HL-60 (cell line): ENCODE measurements at regions not wholly inside any gene's neighbourhood (a gene's known extent, or its start where the extent isn't known, plus 50 kb on each side); places are given as distances from the start of the nearest gene placed in this dataset.
"Not testable (repeated sequence)": the region's sequence is repeated elsewhere in the genome, so short reads cannot be mapped to it uniquely, and the experiment has no call there.

ENCODE experiments used
- DNase-seq, 2 experiments: peaks; one replicate each; pipeline ENCODE4 v3.0.0-alpha.2; 2010 to 2020; ENCODE audit warnings: low read depth in 1 of 2, low spot score in 1 of 2
- H3K27ac ChIP-seq: fragments of 250-450 bp; sonication (Bioruptor Pico); replicated peaks from 2 replicates; pipeline ENCODE4 v1.5.1; 2020; ENCODE audit warnings: mild to moderate bottlenecking, moderate library complexity
- H3K27me3 ChIP-seq: fragments of 250-450 bp; sonication (Bioruptor Pico); 2 replicates; pipeline ENCODE4 v1.5.1; 2021; ENCODE audit warnings: mild to moderate bottlenecking, moderate library complexity; ENCODE audit not compliant: insufficient read depth, poor library complexity, severe bottlenecking
- H3K4me3 ChIP-seq: replicated peaks from 2 replicates; pipeline ENCODE4 v1.5.1; 2011; ENCODE audit warnings: mild to moderate bottlenecking, control low read depth, low read length; ENCODE audit not compliant: insufficient read depth
- CTCF ChIP-seq: IDR thresholded peaks from one replicate; pipeline ENCODE4 v1.5.1; 2011; ENCODE audit warnings: low read length, control low read depth, inconsistent platforms; ENCODE audit not compliant: insufficient read depth
- GABPA ChIP-seq: IDR thresholded peaks from 2 replicates; pipeline ENCODE4 v1.6.1; 2012; ENCODE audit warnings: low read depth
- POLR2AphosphoS5 ChIP-seq: IDR thresholded peaks from 2 replicates; pipeline ENCODE4 v1.6.1; 2012; ENCODE audit warnings: low read depth
- REST ChIP-seq: IDR thresholded peaks from 2 replicates; pipeline ENCODE4 v1.6.1; 2012; ENCODE audit warnings: low read depth; ENCODE audit not compliant: insufficient replicate concordance
- SPI1 ChIP-seq: IDR thresholded peaks from 2 replicates; pipeline ENCODE4 v1.6.1; 2012; ENCODE audit warnings: low read depth, mild to moderate bottlenecking, borderline replicate concordance

- TF ChIP-seq POLR2AphosphoS5 (no peak), GABPA (no peak), REST (no peak), SPI1 (no peak), CTCF (no peak)
- no peak for DNase-seq
- Histone ChIP-seq H3K27ac (no peak overlapping the region), H3K4me3 (no peak overlapping the region), H3K27me3 (no peaks in the 10 kb centered on the region)
Measured at GRCh38 chrX:79462458-79462857, 95.3 kb upstream of the ITM2A start.

DNA sequence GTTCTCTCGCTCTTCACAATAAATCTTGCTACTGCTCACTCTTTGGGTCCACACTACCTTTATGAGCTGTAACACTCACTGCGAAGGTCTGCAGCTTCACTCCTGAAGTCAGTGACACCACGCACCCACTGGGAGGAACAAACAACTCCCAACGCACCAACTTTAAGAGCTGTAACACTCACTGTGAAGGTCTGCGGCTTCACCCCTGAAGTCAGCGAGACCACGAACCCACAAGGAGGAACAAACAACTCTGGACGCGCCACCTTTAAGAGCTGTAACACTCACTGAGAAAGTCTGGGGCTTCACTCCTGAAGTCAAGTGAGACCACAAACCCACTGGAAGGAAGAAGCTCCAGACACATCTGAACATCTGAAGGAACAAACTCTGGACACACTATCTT is 89.5 kb upstream of the ITM2A start:
- H3K27ac ChIP-seq, H3K27me3 ChIP-seq, H3K4me3 ChIP-seq: not testable (repeated sequence)
- TF ChIP-seq POLR2AphosphoS5: peak; percentile 24; the same call in 1 of the 2 replicates
- DNase-seq: peak in 1 of 2 experiments; percentile 80

DNA sequence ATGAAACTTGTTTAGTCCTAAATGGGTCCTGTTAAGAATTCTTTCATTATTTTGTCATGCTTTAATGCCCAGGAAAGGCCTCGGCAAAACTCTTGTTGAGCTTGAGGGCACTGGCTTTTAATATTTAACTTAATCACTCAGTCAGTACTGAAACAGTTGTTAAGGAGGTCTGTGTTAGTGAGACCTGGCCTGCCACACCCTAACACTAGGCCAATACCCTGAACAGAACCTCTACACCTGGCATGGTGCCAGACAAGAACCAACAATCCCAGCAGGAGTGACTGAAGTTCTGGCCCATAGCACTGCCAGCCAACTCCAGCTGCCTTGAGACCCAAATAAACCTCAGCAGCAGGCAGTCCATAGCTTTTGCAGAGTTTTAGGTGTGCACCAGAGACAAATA is 85.7 kb upstream of the ITM2A start:
- DNase-seq: no peak
- Histone ChIP-seq H3K4me3 (no peak overlapping the region), H3K27ac (no peak overlapping the region), H3K27me3 (no peaks in the 10 kb centered on the region)
- no peak for TF ChIP-seq CTCF
- no peak for TF ChIP-seq REST
- TF ChIP-seq GABPA: no peak
- TF ChIP-seq SPI1: no peak
- TF ChIP-seq POLR2AphosphoS5: no peak

DNA sequence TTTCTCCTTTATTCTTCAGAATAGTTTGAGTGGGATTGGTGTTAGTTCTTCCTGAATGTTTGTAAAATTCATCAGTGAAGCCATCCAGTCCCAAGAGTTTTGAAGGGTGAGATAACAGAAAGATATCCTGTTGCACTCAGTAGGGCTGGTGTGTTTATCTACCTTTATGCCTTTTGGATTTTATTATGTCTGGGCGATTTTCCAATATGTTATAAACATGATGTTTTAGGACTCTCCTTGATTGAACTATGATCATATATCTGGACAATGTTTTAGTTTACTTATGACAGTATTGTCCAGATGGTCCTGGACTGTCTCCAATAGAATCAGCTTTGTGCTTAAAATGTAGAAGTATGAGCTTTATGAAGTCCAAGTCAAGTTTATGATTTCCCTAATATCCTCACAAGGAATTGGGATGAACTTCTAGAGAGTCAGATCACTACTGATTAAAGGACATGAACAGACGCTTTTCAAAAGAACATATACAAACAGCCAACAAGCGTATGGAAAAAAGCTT is 77.6 kb upstream of the ITM2A start:
- DNase-seq: no peak
- H3K27ac ChIP-seq: no peak overlapping the region
- H3K27me3 ChIP-seq: no peaks in the 10 kb centered on the region
- TF ChIP-seq GABPA (no peak), REST (no peak), CTCF (no peak), SPI1 (no peak)
- H3K4me3 ChIP-seq: no peak overlapping the region
